ENCODE measurements at regions not wholly inside any gene's neighbourhood (a gene's known extent, or its start where the extent isn't known, plus 50 kb on each side); places are given as distances from the start of the nearest gene placed in this dataset.

- no peaks in the 10 kb centered on the region for H3K36me3 ChIP-seq (replicated peaks; ENCODE audit: insufficient read depth, low read depth)
- H4K20me1 ChIP-seq (ENCODE audit: insufficient read depth, poor library complexity, severe bottlenecking), result no peaks in the 10 kb centered on the region
- H2AFZ ChIP-seq, result no peak overlapping the region
- H3K79me2 ChIP-seq, result no peaks in the 10 kb centered on the region
- H3K9me3 ChIP-seq (ENCODE audit: low read depth), result no peaks in the 10 kb centered on the region
- TF ChIP-seq EZH2phosphoT487 (IDR thresholded peaks at IDR 0.05; ENCODE audit: low read depth, severe bottlenecking, unreplicated experiment) (no peak), EZH2 (IDR thresholded peaks at IDR 0.05; ENCODE audit: borderline replicate concordance) (no peak), CTCF (IDR thresholded peaks at IDR 0.05; ENCODE audit: poor library complexity) (no peak)
- H3K4me3 ChIP-seq, result no peak overlapping the region
- H3K4me2 ChIP-seq, result no peak overlapping the region
- no peaks in the 10 kb centered on the region for H3K9me2 ChIP-seq (replicated peaks; ENCODE audit: insufficient read depth)
- H3K27ac ChIP-seq, result no peak overlapping the region
- no peak for DNase-seq (ENCODE audit: low spot score)
- H3K27me3 ChIP-seq, result no peaks in the 10 kb centered on the region
- H3K4me1 ChIP-seq (ENCODE audit: insufficient read depth), result no peaks in the 10 kb centered on the region
- 88% methylated on average over 5 of the region's 5 CpGs for WGBS (ENCODE audit: low lambda C conversion rate, missing lambda C conversion rate)
Measured at GRCh38 chr3:109772520-109772919, 435.2 kb upstream of the DPPA4 start.

- TF ChIP-seq CTCF (IDR thresholded peaks at IDR 0.05; ENCODE audit: poor library complexity), result no peak
- no peak for TF ChIP-seq EZH2phosphoT487 (IDR thresholded peaks at IDR 0.05; ENCODE audit: low read depth, severe bottlenecking, unreplicated experiment)
- no peak for TF ChIP-seq EZH2 (IDR thresholded peaks at IDR 0.05; ENCODE audit: borderline replicate concordance)
- 89% methylated on average over 2 of the region's 2 CpGs for WGBS (ENCODE audit: low lambda C conversion rate, missing lambda C conversion rate)
- Histone ChIP-seq H4K20me1 (ENCODE audit: insufficient read depth, poor library complexity, severe bottlenecking) (no peaks in the 10 kb centered on the region), H3K27me3 (no peaks in the 10 kb centered on the region), H2AFZ (no peak overlapping the region), H3K36me3 (replicated peaks; ENCODE audit: insufficient read depth, low read depth) (no peaks in the 10 kb centered on the region), H3K4me3 (no peak overlapping the region), H3K27ac (no peak overlapping the region), H3K9me2 (replicated peaks; ENCODE audit: insufficient read depth) (no peaks in the 10 kb centered on the region), H3K9me3 (ENCODE audit: low read depth) (no peaks in the 10 kb centered on the region), H3K4me2 (no peak overlapping the region), H3K4me1 (ENCODE audit: insufficient read depth) (no peaks in the 10 kb centered on the region), H3K79me2 (no peaks in the 10 kb centered on the region)
- DNase-seq (ENCODE audit: low spot score), result no peak
Measured at GRCh38 chr3:109774108-109774507, 436.8 kb upstream of the DPPA4 start.

- Histone ChIP-seq H4K20me1 (ENCODE audit: insufficient read depth, poor library complexity, severe bottlenecking) (no peaks in the 10 kb centered on the region), H3K4me2 (no peak overlapping the region), H3K27me3 (no peaks in the 10 kb centered on the region), H3K9me3 (ENCODE audit: low read depth) (no peaks in the 10 kb centered on the region), H3K9me2 (replicated peaks; ENCODE audit: insufficient read depth) (no peaks in the 10 kb centered on the region), H3K4me1 (ENCODE audit: insufficient read depth) (no peaks in the 10 kb centered on the region), H3K36me3 (replicated peaks; ENCODE audit: insufficient read depth, low read depth) (no peaks in the 10 kb centered on the region), H3K79me2 (no peaks in the 10 kb centered on the region), H2AFZ (no peak overlapping the region), H3K27ac (no peak overlapping the region), H3K4me3 (no peak overlapping the region)
- no peak for TF ChIP-seq EZH2 (IDR thresholded peaks at IDR 0.05; ENCODE audit: borderline replicate concordance)
- TF ChIP-seq EZH2phosphoT487 (IDR thresholded peaks at IDR 0.05; ENCODE audit: low read depth, severe bottlenecking, unreplicated experiment), result no peak
- TF ChIP-seq CTCF (IDR thresholded peaks at IDR 0.05; ENCODE audit: poor library complexity), result no peak
- no peak for DNase-seq (ENCODE audit: low spot score)
- 95% methylated on average over 1 of the region's 1 CpG for WGBS (ENCODE audit: low lambda C conversion rate, missing lambda C conversion rate)
Measured at GRCh38 chr3:109784285-109784684, 446.9 kb upstream of the DPPA4 start.
